ENCODE measurements at regions not wholly inside any gene's neighbourhood (a gene's known extent, or its start where the extent isn't known, plus 50 kb on each side); places are given as distances from the start of the nearest gene placed in this dataset.

GRCh38 chr10:128267581-128267980 is 141.4 kb upstream of the MKI67 start:
- TF ChIP-seq CTCF (IDR thresholded peaks at IDR 0.05; ENCODE audit: poor library complexity, severe bottlenecking) (no peak), EZH2 (IDR thresholded peaks at IDR 0.05; ENCODE audit: borderline replicate concordance, insufficient read depth, low read length, poor library complexity, severe bottlenecking) (no peak), SMC3 (conservative IDR thresholded peaks at IDR 0.05; ENCODE audit: poor library complexity) (no peak), POLR2AphosphoS5 (IDR thresholded peaks at IDR 0.05) (no peak), TAF1 (IDR thresholded peaks at IDR 0.05; ENCODE audit: low read depth) (no peak), EP300 (conservative IDR thresholded peaks at IDR 0.05; ENCODE audit: poor library complexity, severe bottlenecking) (no peak), MXI1 (conservative IDR thresholded peaks at IDR 0.05; ENCODE audit: poor library complexity, severe bottlenecking) (no peak)
